Liver (tissue), 8 donors: ENCODE measurements at regions not wholly inside any gene's neighbourhood (a gene's known extent, or its start where the extent isn't known, plus 50 kb on each side); places are given as distances from the start of the nearest gene placed in this dataset.

ENCODE experiments used
- DNase-seq: peaks from one replicate; pipeline ENCODE4 v3.0.0-alpha.2; 2017; ENCODE audit warnings: low spot score
- H3K27ac ChIP-seq, 2 donors: one replicate each; pipeline ENCODE4 v1.7.0; 2013; ENCODE audit warnings: inconsistent platforms in 2 of 2, low read length in 2 of 2, control low read depth in 1 of 2, low read depth in 1 of 2, mild to moderate bottlenecking in 1 of 2
- H3K27me3 ChIP-seq, 4 donors: one replicate each; pipeline versions ENCODE4 v1.6.1 to v1.7.0; 2013; ENCODE audit warnings: low read length in 3 of 4, inconsistent platforms in 1 of 4, mild to moderate bottlenecking in 1 of 4, moderate library complexity in 1 of 4; ENCODE audit not compliant: control insufficient read depth in 4 of 4, insufficient read depth in 4 of 4
- H3K36me3 ChIP-seq, 4 donors: one replicate each; pipeline versions ENCODE4 v1.6.1 to v1.7.0; 2013; ENCODE audit warnings: low read length in 3 of 4, mild to moderate bottlenecking in 3 of 4, low read depth in 1 of 4, moderate library complexity in 1 of 4; ENCODE audit not compliant: control insufficient read depth in 4 of 4, insufficient read depth in 3 of 4
- H3K4me1 ChIP-seq, 4 donors: one replicate each; pipeline versions ENCODE4 v1.6.1 to v1.7.0; 2013; ENCODE audit warnings: low read length in 3 of 4, mild to moderate bottlenecking in 3 of 4, moderate library complexity in 1 of 4; ENCODE audit not compliant: control insufficient read depth in 4 of 4, insufficient read depth in 4 of 4
- H3K4me3 ChIP-seq, 3 donors: one replicate each; pipeline versions ENCODE4 v1.6.1 to v1.7.0; 2013; ENCODE audit warnings: low read length in 3 of 3, control low read depth in 1 of 3, low read depth in 1 of 3, mild to moderate bottlenecking in 1 of 3
- H3K9ac ChIP-seq, 2 donors: one replicate each; pipeline ENCODE4 v1.7.0; 2013; ENCODE audit warnings: low read length in 2 of 2, mild to moderate bottlenecking in 2 of 2, moderate library complexity in 2 of 2, control low read depth in 1 of 2, low read depth in 1 of 2
- H3K9me3 ChIP-seq, 4 donors: one replicate each; pipeline versions ENCODE4 v1.6.1 to v1.7.0; 2013; ENCODE audit warnings: low read length in 3 of 4; ENCODE audit not compliant: control insufficient read depth in 4 of 4
- EGR1 ChIP-seq, 2 donors: IDR thresholded peaks; 2 replicates each; pipeline ENCODE4 v1.6.1; 2016 to 2018; ENCODE audit warnings: antibody characterized with exemption in 2 of 2, low read depth in 2 of 2
- FOXA1 ChIP-seq: IDR thresholded peaks from 2 replicates; pipeline ENCODE4 v1.6.1; 2016; ENCODE audit warnings: antibody characterized with exemption
- GABPA ChIP-seq, 2 donors: IDR thresholded peaks in 1 of 2; conservative IDR thresholded peaks in 1 of 2; 2 replicates each; pipeline ENCODE4 v1.6.1; 2016; ENCODE audit warnings: antibody characterized with exemption in 2 of 2, mild to moderate bottlenecking in 1 of 2, moderate library complexity in 1 of 2
- HNF4A ChIP-seq, 2 donors: conservative IDR thresholded peaks; 2 replicates each; pipeline ENCODE4 v1.6.1; 2016; ENCODE audit warnings: antibody characterized with exemption in 2 of 2, mild to moderate bottlenecking in 2 of 2
- HNF4G ChIP-seq: IDR thresholded peaks from 2 replicates; pipeline ENCODE4 v1.6.1; 2016; ENCODE audit warnings: antibody characterized with exemption
- JUND ChIP-seq, 2 donors: IDR thresholded peaks; 2 replicates each; pipeline ENCODE4 v1.6.1; 2016; ENCODE audit warnings: antibody characterized with exemption in 2 of 2
- NR2F2 ChIP-seq: IDR thresholded peaks from 2 replicates; pipeline ENCODE4 v1.6.1; 2016; ENCODE audit warnings: antibody characterized with exemption
- RAD21 ChIP-seq, 2 donors: IDR thresholded peaks; 2 replicates each; pipeline ENCODE4 v1.6.1; 2016; ENCODE audit warnings: antibody characterized with exemption in 2 of 2, mild to moderate bottlenecking in 2 of 2
- RXRA ChIP-seq, 2 donors: IDR thresholded peaks; 2 replicates each; pipeline ENCODE4 v1.6.1; 2017 to 2018; ENCODE audit warnings: antibody characterized with exemption in 2 of 2, mild to moderate bottlenecking in 1 of 2
- SP1 ChIP-seq: IDR thresholded peaks from 2 replicates; pipeline ENCODE4 v1.6.1; 2018; ENCODE audit warnings: antibody characterized with exemption, mild to moderate bottlenecking
- TAF1 ChIP-seq: conservative IDR thresholded peaks from 2 replicates; pipeline ENCODE4 v1.6.1; 2016; ENCODE audit warnings: antibody characterized with exemption, mild to moderate bottlenecking
- YY1 ChIP-seq: IDR thresholded peaks from 2 replicates; pipeline ENCODE4 v1.6.1; 2016; ENCODE audit warnings: antibody characterized with exemption, mild to moderate bottlenecking
- WGBS: extraction: QIAGEN DNeasy Blood & Tissue Kit; methylation state at CpG from one replicate; pipeline ENCODE4 v1.1.7; 2013; 5-methylcytosine and 5-hydroxymethylcytosine counted together
- TF ChIP-seq, protein P1 (sequence below): IDR thresholded peaks from 2 replicates; pipeline ENCODE4 v1.6.1; 2016; ENCODE audit warnings: antibody characterized with exemption
- TF ChIP-seq, protein P2 (sequence below): fragments of 150-350 bp; IDR thresholded peaks from 2 replicates; pipeline ENCODE4 v1.5.1; 2017; ENCODE audit warnings: improper control_type of control experiment, low read depth, low read length; ENCODE audit not compliant: missing input control
- TF ChIP-seq, protein P3 (sequence below): IDR thresholded peaks from 2 replicates; pipeline ENCODE4 v1.6.1; 2016; ENCODE audit warnings: antibody characterized with exemption, mild to moderate bottlenecking
- TF ChIP-seq, protein P4 (sequence below): IDR thresholded peaks from 2 replicates; pipeline ENCODE4 v1.6.1; 2016; ENCODE audit warnings: antibody characterized with exemption
- donor health status: healthy.
- donor health status: healthy.
- donor health status: healthy.
- donor health status: healthy.
- donor health status: healthy.

DNA sequence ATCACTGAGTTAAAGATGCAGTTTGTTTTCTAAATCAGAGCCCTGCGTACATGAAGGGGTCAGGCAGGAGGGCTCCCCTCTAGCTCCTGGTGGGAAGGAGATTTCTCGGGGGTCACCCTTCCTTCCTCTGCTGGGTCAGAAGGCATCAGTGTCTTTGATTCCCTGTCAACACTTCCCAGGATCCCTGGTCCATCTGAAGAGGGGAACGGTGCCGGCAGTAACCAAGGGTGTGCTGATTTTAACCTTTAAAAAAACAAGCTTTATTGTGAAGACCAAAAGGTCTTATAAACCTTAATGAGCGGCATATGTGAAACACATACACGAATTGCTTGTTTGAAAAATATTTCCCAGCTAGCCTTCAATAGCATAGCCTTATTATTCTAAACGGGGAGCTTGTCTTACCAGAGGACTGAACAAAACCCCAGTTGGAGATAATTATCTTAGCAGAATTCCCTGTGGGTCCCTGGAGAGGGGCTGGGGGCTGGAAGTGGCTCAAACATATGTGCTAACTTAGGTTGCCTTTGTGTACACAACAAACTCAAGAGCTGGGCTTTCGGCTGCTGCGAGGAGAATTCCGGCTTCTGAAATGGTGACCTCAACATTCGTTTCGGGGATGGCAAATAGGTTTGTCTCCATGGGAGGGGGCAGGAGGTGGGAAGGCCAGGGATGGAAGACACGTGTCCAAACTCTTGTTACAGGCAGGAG lies 114.9 kb upstream of the MYCN start:
- no peak for TF ChIP-seq FOXA1
- TF ChIP-seq HNF4A (conservative IDR thresholded peaks at IDR 0.05) = no peak
- TF ChIP-seq, protein P1, sequence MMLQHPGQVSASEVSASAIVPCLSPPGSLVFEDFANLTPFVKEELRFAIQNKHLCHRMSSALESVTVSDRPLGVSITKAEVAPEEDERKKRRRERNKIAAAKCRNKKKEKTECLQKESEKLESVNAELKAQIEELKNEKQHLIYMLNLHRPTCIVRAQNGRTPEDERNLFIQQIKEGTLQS = no peak
- TF ChIP-seq, protein P2, sequence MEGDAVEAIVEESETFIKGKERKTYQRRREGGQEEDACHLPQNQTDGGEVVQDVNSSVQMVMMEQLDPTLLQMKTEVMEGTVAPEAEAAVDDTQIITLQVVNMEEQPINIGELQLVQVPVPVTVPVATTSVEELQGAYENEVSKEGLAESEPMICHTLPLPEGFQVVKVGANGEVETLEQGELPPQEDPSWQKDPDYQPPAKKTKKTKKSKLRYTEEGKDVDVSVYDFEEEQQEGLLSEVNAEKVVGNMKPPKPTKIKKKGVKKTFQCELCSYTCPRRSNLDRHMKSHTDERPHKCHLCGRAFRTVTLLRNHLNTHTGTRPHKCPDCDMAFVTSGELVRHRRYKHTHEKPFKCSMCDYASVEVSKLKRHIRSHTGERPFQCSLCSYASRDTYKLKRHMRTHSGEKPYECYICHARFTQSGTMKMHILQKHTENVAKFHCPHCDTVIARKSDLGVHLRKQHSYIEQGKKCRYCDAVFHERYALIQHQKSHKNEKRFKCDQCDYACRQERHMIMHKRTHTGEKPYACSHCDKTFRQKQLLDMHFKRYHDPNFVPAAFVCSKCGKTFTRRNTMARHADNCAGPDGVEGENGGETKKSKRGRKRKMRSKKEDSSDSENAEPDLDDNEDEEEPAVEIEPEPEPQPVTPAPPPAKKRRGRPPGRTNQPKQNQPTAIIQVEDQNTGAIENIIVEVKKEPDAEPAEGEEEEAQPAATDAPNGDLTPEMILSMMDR = no peak
- TF ChIP-seq JUND (IDR thresholded peaks at IDR 0.05) = no peak
- no peak for TF ChIP-seq EGR1 (IDR thresholded peaks at IDR 0.05; ENCODE audit: low read depth in 2 of 2)
- TF ChIP-seq RAD21 (IDR thresholded peaks at IDR 0.05) = no peak
- TF ChIP-seq SP1 = no peak
- TF ChIP-seq GABPA (IDR thresholded peaks at IDR 0.05 in 1 of 2, conservative IDR thresholded peaks at IDR 0.05 in 1 of 2) = no peak
- no peak for TF ChIP-seq TAF1
- TF ChIP-seq, protein P3, sequence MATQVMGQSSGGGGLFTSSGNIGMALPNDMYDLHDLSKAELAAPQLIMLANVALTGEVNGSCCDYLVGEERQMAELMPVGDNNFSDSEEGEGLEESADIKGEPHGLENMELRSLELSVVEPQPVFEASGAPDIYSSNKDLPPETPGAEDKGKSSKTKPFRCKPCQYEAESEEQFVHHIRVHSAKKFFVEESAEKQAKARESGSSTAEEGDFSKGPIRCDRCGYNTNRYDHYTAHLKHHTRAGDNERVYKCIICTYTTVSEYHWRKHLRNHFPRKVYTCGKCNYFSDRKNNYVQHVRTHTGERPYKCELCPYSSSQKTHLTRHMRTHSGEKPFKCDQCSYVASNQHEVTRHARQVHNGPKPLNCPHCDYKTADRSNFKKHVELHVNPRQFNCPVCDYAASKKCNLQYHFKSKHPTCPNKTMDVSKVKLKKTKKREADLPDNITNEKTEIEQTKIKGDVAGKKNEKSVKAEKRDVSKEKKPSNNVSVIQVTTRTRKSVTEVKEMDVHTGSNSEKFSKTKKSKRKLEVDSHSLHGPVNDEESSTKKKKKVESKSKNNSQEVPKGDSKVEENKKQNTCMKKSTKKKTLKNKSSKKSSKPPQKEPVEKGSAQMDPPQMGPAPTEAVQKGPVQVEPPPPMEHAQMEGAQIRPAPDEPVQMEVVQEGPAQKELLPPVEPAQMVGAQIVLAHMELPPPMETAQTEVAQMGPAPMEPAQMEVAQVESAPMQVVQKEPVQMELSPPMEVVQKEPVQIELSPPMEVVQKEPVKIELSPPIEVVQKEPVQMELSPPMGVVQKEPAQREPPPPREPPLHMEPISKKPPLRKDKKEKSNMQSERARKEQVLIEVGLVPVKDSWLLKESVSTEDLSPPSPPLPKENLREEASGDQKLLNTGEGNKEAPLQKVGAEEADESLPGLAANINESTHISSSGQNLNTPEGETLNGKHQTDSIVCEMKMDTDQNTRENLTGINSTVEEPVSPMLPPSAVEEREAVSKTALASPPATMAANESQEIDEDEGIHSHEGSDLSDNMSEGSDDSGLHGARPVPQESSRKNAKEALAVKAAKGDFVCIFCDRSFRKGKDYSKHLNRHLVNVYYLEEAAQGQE = no peak
- TF ChIP-seq NR2F2 = no peak
- TF ChIP-seq YY1 = no peak
- Histone ChIP-seq H3K36me3 (no peaks in the 10 kb centered on the region), H3K4me3 (no peak overlapping the region), H3K9me3 (no peaks in the 10 kb centered on the region), H3K9ac (no peak overlapping the region), H3K27ac (no peak overlapping the region), H3K27me3 (no peaks in the 10 kb centered on the region), H3K4me1 (no peaks in the 10 kb centered on the region)
- 81% methylated on average over 13 of the region's 13 CpGs for WGBS
- no peak for DNase-seq

DNA sequence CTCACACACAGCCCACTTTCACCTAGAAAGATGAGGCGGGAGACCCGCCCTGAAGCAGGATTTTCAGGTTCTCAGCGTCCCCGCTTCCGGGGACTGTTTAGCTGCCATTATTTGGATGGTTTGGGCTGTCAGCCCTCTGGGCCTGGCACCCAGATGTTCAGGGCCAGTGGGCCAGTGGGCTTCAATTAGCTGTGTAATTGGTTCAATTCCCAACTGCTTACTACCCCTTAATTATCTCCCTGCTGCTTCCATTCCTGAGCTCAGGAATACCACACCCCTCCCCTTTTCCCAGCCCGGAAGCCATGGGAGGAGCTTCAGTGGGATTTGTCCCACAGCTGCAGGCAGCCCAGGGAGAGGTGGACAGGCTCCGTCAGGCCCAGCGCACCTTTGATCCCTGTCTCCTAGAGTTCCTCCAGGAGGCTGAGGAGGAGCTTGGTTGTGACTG lies 114.1 kb upstream of the MYCN start:
- Histone ChIP-seq H3K27ac (no peak overlapping the region), H3K27me3 (no peaks in the 10 kb centered on the region), H3K9me3 (no peaks in the 10 kb centered on the region), H3K4me3 (no peak overlapping the region), H3K36me3 (no peaks in the 10 kb centered on the region), H3K9ac (no peak overlapping the region), H3K4me1 (no peaks in the 10 kb centered on the region)
- no peak for DNase-seq
- 81% methylated on average over 8 of the region's 8 CpGs for WGBS
- TF ChIP-seq FOXA1 = no peak
- TF ChIP-seq, protein P2 = no peak
- no peak for TF ChIP-seq RAD21 (IDR thresholded peaks at IDR 0.05)
- TF ChIP-seq, protein P4, sequence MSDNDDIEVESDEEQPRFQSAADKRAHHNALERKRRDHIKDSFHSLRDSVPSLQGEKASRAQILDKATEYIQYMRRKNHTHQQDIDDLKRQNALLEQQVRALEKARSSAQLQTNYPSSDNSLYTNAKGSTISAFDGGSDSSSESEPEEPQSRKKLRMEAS = no peak
- TF ChIP-seq EGR1 (IDR thresholded peaks at IDR 0.05; ENCODE audit: low read depth in 2 of 2) = no peak
- TF ChIP-seq JUND (IDR thresholded peaks at IDR 0.05) = no peak
- TF ChIP-seq HNF4G = no peak
- TF ChIP-seq RXRA (IDR thresholded peaks at IDR 0.05) = no peak
- TF ChIP-seq GABPA (IDR thresholded peaks at IDR 0.05 in 1 of 2, conservative IDR thresholded peaks at IDR 0.05 in 1 of 2) = no peak
- TF ChIP-seq, protein P3 = no peak
- no peak for TF ChIP-seq HNF4A (conservative IDR thresholded peaks at IDR 0.05)
- TF ChIP-seq SP1 = no peak
- no peak for TF ChIP-seq NR2F2
